ENCODE measurements at regions not wholly inside any gene's neighbourhood (a gene's known extent, or its start where the extent isn't known, plus 50 kb on each side); places are given as distances from the start of the nearest gene placed in this dataset.
A peak's percentile ranks its signal among the peaks of the same experiment; 100 is the strongest.

- no peak for DNase-seq (ENCODE audit: low read depth in 1 of 2, low spot score in 1 of 2)
These were observed 53.1 kb upstream of the TRIM67 start for GRCh38 chr1:231108516-231109302.

- no peak for DNase-seq (ENCODE audit: low read depth in 1 of 2, low spot score in 1 of 2)
These were observed 54.1 kb upstream of the TRIM67 start for GRCh38 chr1:231107600-231108326.

GRCh38 chr1:231107151-231107550 lies 54.7 kb upstream of the TRIM67 start:
- no peak for DNase-seq (ENCODE audit: low read depth in 1 of 2, low spot score in 1 of 2)

GRCh38 chr1:231106347-231106746 lies 55.5 kb upstream of the TRIM67 start:
- no peak for DNase-seq (ENCODE audit: low read depth in 1 of 2, low spot score in 1 of 2)

GRCh38 chr1:231104917-231105316 lies 56.9 kb upstream of the TRIM67 start:
- DNase-seq (ENCODE audit: low read depth in 1 of 2, low spot score in 1 of 2): no peak

- DNase-seq (ENCODE audit: low read depth in 1 of 2, low spot score in 1 of 2): no peak
These were observed 57.9 kb upstream of the TRIM67 start for GRCh38 chr1:231103961-231104360.

- DNase-seq (ENCODE audit: low read depth in 1 of 2, low spot score in 1 of 2): no peak
These were observed 60.1 kb upstream of the FAM89A start for GRCh38 chr1:231099996-231100767.

- DNase-seq (ENCODE audit: low read depth in 1 of 2, low spot score in 1 of 2): no peak
These were observed 59.3 kb upstream of the FAM89A start for GRCh38 chr1:231099311-231099710.

- DNase-seq (ENCODE audit: low read depth in 1 of 2, low spot score in 1 of 2): no peak
These were observed 55.5 kb upstream of the FAM89A start for GRCh38 chr1:231095595-231095994.

GRCh38 chr1:231094421-231094820 lies 54.4 kb upstream of the FAM89A start:
- DNase-seq (ENCODE audit: low read depth in 1 of 2, low spot score in 1 of 2): no peak

- no peak for DNase-seq (ENCODE audit: low read depth in 1 of 2, low spot score in 1 of 2)
These were observed 53.3 kb upstream of the FAM89A start for GRCh38 chr1:231093156-231093922.

GRCh38 chr1:231092380-231092779 lies 52.3 kb upstream of the FAM89A start:
- DNase-seq (ENCODE audit: low read depth in 1 of 2, low spot score in 1 of 2): no peak

GRCh38 chr1:231091831-231092301 lies 51.8 kb upstream of the FAM89A start:
- DNase-seq (ENCODE audit: low read depth in 1 of 2, low spot score in 1 of 2): peak in 1 of 2 donors; percentile 14

GRCh38 chr1:231091415-231091814 lies 51.4 kb upstream of the FAM89A start:
- DNase-seq (ENCODE audit: low read depth in 1 of 2, low spot score in 1 of 2): no peak

Measured in stimulated activated CD4-positive, alpha-beta T cell treated with anti-CD3 and anti-CD28 coated beads, Interleukin-15, amount 100 ng/mL, for 1 hour (primary cell).